ENCODE measurements at regions not wholly inside any gene's neighbourhood (a gene's known extent, or its start where the extent isn't known, plus 50 kb on each side); places are given as distances from the start of the nearest gene placed in this dataset.

GRCh38 chr5:124462751-124463150, 283.7 kb downstream of the ZNF608 start:
- TF ChIP-seq, protein P1, sequence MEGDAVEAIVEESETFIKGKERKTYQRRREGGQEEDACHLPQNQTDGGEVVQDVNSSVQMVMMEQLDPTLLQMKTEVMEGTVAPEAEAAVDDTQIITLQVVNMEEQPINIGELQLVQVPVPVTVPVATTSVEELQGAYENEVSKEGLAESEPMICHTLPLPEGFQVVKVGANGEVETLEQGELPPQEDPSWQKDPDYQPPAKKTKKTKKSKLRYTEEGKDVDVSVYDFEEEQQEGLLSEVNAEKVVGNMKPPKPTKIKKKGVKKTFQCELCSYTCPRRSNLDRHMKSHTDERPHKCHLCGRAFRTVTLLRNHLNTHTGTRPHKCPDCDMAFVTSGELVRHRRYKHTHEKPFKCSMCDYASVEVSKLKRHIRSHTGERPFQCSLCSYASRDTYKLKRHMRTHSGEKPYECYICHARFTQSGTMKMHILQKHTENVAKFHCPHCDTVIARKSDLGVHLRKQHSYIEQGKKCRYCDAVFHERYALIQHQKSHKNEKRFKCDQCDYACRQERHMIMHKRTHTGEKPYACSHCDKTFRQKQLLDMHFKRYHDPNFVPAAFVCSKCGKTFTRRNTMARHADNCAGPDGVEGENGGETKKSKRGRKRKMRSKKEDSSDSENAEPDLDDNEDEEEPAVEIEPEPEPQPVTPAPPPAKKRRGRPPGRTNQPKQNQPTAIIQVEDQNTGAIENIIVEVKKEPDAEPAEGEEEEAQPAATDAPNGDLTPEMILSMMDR (IDR thresholded peaks at IDR 0.05) = no peak
- no peaks in the 10 kb centered on the region for H3K4me1 ChIP-seq
- no peak overlapping the region for H3K27ac ChIP-seq
- H3K27me3 ChIP-seq (ENCODE audit: low read depth) = no peaks in the 10 kb centered on the region
- intact Hi-C loops (cut with DNase I) = no loop called here
- no peak overlapping the region for H3K4me3 ChIP-seq
- H3K36me3 ChIP-seq = no peaks in the 10 kb centered on the region
- ATAC-seq = no peak
- no peaks in the 10 kb centered on the region for H3K9me3 ChIP-seq
- no peak for DNase-seq

GRCh38 chr5:124461941-124462340, 284.5 kb downstream of the ZNF608 start:
- intact Hi-C loops (cut with DNase I) = no loop called here
- H3K36me3 ChIP-seq = no peaks in the 10 kb centered on the region

GRCh38 chr5:124461157-124461556, 285.3 kb downstream of the ZNF608 start:
- no peak for DNase-seq
- Histone ChIP-seq H3K27ac (no peak overlapping the region), H3K4me1 (no peaks in the 10 kb centered on the region), H3K4me3 (no peak overlapping the region), H3K36me3 (no peaks in the 10 kb centered on the region), H3K27me3 (ENCODE audit: low read depth) (no peaks in the 10 kb centered on the region), H3K9me3 (no peaks in the 10 kb centered on the region)
- intact Hi-C loops (cut with DNase I) = no loop called here
- TF ChIP-seq, protein P1 (IDR thresholded peaks at IDR 0.05) = no peak
- ATAC-seq = no peak

More at GRCh38 chr5:124461941-124462340, 284.5 kb downstream of the ZNF608 start:
- Histone ChIP-seq H3K4me3 (no peak overlapping the region), H3K9me3 (no peaks in the 10 kb centered on the region), H3K27ac (no peak overlapping the region), H3K4me1 (no peaks in the 10 kb centered on the region), H3K27me3 (ENCODE audit: low read depth) (no peaks in the 10 kb centered on the region)
- TF ChIP-seq, protein P1 (IDR thresholded peaks at IDR 0.05) = no peak
- no peak for DNase-seq
- ATAC-seq = no peak

DNA sequence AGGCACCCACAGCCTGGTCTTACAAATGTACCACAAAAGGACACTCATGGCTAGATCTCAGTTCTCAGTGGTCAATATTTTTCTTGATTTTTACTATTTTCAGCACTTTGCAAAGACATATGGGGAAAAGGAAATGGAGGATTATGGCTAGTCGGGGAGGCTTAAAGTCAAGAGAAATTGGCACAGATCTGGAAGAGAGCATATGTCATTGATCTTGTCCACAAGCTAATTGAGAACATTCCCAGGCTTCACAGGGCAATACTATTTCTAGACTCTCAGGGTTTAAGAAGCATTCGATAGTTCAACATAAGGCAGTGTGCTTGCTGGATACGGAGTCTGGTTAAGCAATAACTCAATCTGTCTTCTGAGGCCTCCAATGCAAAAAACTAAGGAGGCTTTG, 285.8 kb downstream of the ZNF608 start:
- Histone ChIP-seq H3K4me1 (no peaks in the 10 kb centered on the region), H3K9me3 (no peaks in the 10 kb centered on the region), H3K27me3 (ENCODE audit: low read depth) (no peaks in the 10 kb centered on the region), H3K27ac (no peak overlapping the region), H3K4me3 (no peak overlapping the region), H3K36me3 (no peaks in the 10 kb centered on the region)
- intact Hi-C loops (cut with DNase I) = no loop called here
- ATAC-seq (no peak), DNase-seq (no peak)
- TF ChIP-seq, protein P1 (IDR thresholded peaks at IDR 0.05) = no peak

- intact Hi-C loops (cut with DNase I) = no loop called here
- Histone ChIP-seq H3K4me1 (no peaks in the 10 kb centered on the region), H3K27ac (no peak overlapping the region), H3K4me3 (no peak overlapping the region), H3K27me3 (ENCODE audit: low read depth) (no peaks in the 10 kb centered on the region), H3K9me3 (no peaks in the 10 kb centered on the region), H3K36me3 (no peaks in the 10 kb centered on the region)
- DNase-seq (no peak), ATAC-seq (no peak)
- TF ChIP-seq, protein P1 (IDR thresholded peaks at IDR 0.05) = no peak
Observed at GRCh38 chr5:124459984-124460383, 286.5 kb downstream of the ZNF608 start.

- H3K27me3 ChIP-seq (ENCODE audit: low read depth) = no peaks in the 10 kb centered on the region
- TF ChIP-seq, protein P1 (IDR thresholded peaks at IDR 0.05) = no peak
- H3K27ac ChIP-seq = no peak overlapping the region
- ATAC-seq (no peak), DNase-seq (no peak)
- intact Hi-C loops (cut with DNase I) = no loop called here
- no peak overlapping the region for H3K4me3 ChIP-seq
- no peaks in the 10 kb centered on the region for H3K9me3 ChIP-seq
- no peaks in the 10 kb centered on the region for H3K36me3 ChIP-seq
- no peaks in the 10 kb centered on the region for H3K4me1 ChIP-seq
Observed at GRCh38 chr5:124457901-124458300, 288.5 kb downstream of the ZNF608 start.
